ENCODE measurements at regions not wholly inside any gene's neighbourhood (a gene's known extent, or its start where the extent isn't known, plus 50 kb on each side); places are given as distances from the start of the nearest gene placed in this dataset.

GRCh38 chr1:8267307-8267706, 50.6 kb upstream of the SLC45A1 start:
- no peak for FAIRE-seq

GRCh38 chr1:8266436-8267165, 51.3 kb upstream of the SLC45A1 start:
- FAIRE-seq = peak; percentile 39

GRCh38 chr1:8263791-8264190, 54.1 kb upstream of the SLC45A1 start:
- FAIRE-seq = no peak

GRCh38 chr1:8261398-8261762, 56.5 kb upstream of the SLC45A1 start:
- no peak for FAIRE-seq

- FAIRE-seq = no peak
These were observed 58.2 kb upstream of the SLC45A1 start for GRCh38 chr1:8259498-8260290.

- FAIRE-seq = no peak
These were observed 60.3 kb upstream of the SLC45A1 start for GRCh38 chr1:8257621-8258020.

GRCh38 chr1:8256321-8256720, 61.6 kb upstream of the SLC45A1 start:
- no peak for FAIRE-seq

- no peak for FAIRE-seq
These were observed 62.2 kb upstream of the SLC45A1 start for GRCh38 chr1:8255712-8256111.

- no peak for FAIRE-seq
These were observed 65.5 kb upstream of the SLC45A1 start for GRCh38 chr1:8252266-8252951.

GRCh38 chr1:8251635-8252034, 66.3 kb upstream of the SLC45A1 start:
- FAIRE-seq = no peak

GRCh38 chr1:8249838-8250237, 68.1 kb upstream of the SLC45A1 start:
- FAIRE-seq = no peak

GRCh38 chr1:8247811-8248436, 70.0 kb upstream of the SLC45A1 start:
- no peak for FAIRE-seq

GRCh38 chr1:8244304-8244703, 73.6 kb upstream of the SLC45A1 start:
- FAIRE-seq = no peak

- no peak for FAIRE-seq
These were observed 75.4 kb upstream of the SLC45A1 start for GRCh38 chr1:8242498-8242897.

GRCh38 chr1:8241417-8242014, 76.4 kb upstream of the SLC45A1 start:
- FAIRE-seq = no peak

GRCh38 chr1:8239306-8240023, 78.4 kb upstream of the SLC45A1 start:
- no peak for FAIRE-seq

- no peak for FAIRE-seq
These were observed 78.9 kb upstream of the SLC45A1 start for GRCh38 chr1:8239039-8239305.

GRCh38 chr1:8238141-8239038, 79.5 kb upstream of the SLC45A1 start:
- no peak for FAIRE-seq

GRCh38 chr1:8232036-8232757, 85.7 kb upstream of the SLC45A1 start:
- no peak for FAIRE-seq

- FAIRE-seq = no peak
These were observed 87.7 kb upstream of the SLC45A1 start for GRCh38 chr1:8230292-8230621.

GRCh38 chr1:8228253-8228652, 89.7 kb upstream of the SLC45A1 start:
- no peak for FAIRE-seq

Measured in endometrium (tissue), 2 donors.